OCI-LY1 (cell line): ENCODE measurements at regions not wholly inside any gene's neighbourhood (a gene's known extent, or its start where the extent isn't known, plus 50 kb on each side); places are given as distances from the start of the nearest gene placed in this dataset.

Experiments
- CTCF ChIP-seq: fragments of 200-600 bp; sonication (generic), shearing (Covaris generic); IDR thresholded peaks from 2 replicates; pipeline ENCODE4 v1.5.1; 2017; ENCODE audit warnings: mild to moderate bottlenecking, antibody characterized with exemption, low read length, moderate library complexity, mixed read lengths
- EZH2 ChIP-seq: fragments of 200-600 bp; sonication (generic), shearing (Covaris generic); IDR thresholded peaks from 2 replicates; pipeline ENCODE4 v1.8.0; 2017; ENCODE audit warnings: borderline replicate concordance, mixed run types, mild to moderate bottlenecking, antibody characterized with exemption, low read length, moderate library complexity, mixed read lengths

- TF ChIP-seq CTCF (no peak), EZH2 (no peak)
These were observed 117.8 kb upstream of the GNAO1 start for GRCh38 chr16:56073508-56073907.
